GM19238 (cell line): ENCODE measurements at regions not wholly inside any gene's neighbourhood (a gene's known extent, or its start where the extent isn't known, plus 50 kb on each side); places are given as distances from the start of the nearest gene placed in this dataset.
"Not testable (repeated sequence)": the region's sequence is repeated elsewhere in the genome, so short reads cannot be mapped to it uniquely, and the experiment has no call there.

Source experiments
- DNase-seq: peaks from one replicate; pipeline ENCODE4 v3.0.0; 2011; ENCODE audit warnings: low spot score; ENCODE audit not compliant: insufficient read length

DNA sequence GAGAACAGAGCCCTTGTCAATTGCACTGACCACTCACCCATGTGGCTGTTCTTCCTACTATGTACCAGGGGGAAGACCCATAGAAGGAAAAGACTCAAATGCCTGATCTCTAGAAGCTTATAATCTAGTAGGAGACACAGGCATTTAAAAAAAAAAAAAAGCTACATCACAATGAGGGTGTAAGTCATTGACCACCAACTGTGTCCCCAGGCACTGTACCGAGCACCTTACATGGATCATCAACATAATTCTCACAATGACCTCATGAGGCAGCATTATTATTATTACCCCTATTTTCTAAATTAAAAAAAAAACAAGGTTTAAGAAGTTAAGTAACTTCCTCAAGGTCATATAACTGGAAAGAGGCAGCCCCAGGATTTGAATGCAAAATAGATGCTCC, 247.4 kb downstream of the SHOX2 start:
- DNase-seq, result no peak

DNA sequence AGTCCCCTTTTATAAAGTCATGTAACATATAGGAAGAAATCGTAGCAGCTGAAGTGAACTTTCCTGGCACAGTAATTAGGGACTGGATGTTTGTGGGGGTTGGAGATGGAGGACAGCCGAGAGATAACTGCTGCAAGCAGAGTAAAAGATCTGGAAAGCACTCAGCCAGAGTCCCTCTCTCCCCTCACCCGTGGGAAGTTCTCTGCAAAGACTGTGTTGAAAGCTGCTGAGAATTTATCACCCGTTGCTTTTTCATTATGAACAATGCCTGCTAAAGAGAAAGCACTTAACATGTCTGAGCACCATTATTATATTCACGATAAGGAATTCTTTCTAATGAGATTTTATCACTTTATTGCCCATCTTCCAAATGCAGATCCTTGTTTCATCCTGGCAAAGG, 248.8 kb downstream of the SHOX2 start:
- no peak for DNase-seq

DNA sequence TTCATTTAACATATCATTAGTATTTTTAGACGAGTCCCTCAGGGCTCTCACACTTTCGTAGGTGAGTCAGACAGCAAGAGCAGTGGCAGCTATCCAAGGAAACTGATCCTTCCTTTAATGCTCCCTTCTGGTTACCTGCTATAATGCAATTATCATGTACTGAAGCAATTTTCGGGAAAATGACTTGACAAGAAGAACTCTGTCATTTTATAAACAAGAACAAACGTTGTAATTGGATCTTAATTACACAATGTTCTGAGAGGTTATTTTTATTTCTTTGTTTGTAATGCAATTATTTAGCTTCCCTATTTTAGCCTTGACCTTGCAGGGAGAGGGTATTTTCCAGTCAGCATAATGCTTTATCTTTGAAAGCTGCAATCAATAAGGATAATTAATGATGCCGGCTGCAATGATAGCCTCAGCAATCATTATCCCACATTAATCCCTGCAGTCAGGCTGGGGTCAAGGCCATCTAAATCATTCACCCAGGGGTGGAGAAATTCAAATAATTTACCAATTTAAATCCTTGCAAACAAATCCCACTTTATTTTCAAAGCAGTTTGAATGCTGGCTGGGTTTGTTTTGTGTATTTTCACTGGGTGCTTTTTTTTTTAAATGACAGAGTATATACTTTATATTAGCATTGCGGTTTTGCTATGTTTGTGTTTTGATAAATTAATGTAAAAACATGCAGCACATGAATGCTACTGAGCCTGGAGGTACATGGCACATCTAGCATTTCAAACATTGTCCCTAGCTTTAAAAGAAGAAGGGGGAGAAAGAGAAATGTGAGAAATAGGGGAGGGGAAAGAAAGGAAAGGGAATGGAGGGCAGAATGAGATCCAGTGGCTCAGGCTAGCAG, 249.9 kb downstream of the SHOX2 start:
- DNase-seq, result no peak

DNA sequence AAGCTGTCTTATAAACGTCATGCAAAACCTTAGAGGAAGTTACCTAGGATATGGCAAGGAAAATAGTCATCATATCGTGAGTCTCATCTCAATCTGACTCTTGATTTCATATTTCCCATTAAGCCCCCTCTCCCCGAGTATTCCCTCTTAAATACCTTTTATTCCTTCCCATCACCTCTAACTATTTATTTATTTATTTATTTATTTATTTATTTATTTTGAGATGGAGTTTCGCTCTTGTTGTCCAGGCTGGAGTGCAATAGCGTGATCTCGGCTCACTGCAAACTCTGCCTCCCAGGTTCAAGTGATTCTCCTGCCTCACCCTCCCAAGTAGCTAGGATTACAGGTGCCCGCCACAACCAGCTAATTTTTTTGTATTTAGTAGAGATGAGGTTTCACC, 260.4 kb downstream of the SHOX2 start:
- not testable (repeated sequence) for DNase-seq

DNA sequence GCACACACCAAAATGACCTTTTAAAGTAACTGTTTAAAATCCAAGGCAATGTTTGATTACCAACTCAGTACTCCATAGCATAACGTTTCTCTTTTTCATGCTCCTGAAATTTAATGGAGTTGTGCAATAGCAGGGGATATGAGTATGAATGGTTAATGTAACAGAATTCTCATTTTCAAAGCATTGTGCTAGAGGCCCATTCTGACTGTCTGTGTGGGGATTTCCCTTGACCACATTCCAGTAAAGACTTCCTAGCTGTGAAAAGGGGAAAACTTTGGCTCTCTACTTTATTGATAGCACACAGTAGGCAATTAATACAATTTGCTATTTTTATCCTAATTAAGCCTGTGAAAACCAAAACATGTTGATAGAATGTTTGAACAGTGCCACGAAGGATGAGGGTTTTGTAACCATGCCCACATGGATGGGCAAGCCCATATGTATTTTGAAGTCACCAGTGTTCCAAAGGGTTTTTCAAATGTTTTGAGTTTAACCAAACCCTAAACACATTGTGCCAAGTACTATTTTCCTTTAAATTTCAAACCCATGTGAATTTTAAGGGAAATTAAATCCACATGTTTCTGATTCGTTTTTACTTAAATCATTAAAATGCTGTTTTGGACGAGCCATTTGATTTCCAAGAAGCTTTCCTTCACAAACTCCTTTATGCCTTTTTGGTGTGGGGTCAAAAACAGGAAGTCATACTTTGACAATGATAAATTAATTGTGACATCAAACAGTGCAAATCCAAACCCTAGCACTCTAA, 261.2 kb downstream of the SHOX2 start:
- no peak for DNase-seq

DNA sequence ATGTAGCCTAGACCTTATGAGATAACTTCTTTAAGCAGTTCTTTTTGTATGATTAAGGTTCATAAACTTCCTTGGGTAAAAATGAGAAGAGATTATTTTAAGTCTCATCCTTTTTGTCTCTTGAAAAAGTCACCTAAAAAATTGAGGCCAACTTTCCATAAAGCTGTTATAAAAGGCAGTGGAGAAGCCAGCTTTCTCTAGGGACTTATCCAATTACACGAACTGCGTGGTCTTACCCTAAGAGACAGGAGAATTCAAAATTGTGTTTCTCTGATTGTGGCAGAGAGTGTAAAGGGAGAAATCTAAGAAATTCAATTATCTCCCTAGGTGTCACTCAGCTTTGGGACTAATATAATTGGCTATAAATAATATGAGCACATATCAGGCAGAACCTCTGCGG, 262.0 kb downstream of the SHOX2 start:
- no peak for DNase-seq

DNA sequence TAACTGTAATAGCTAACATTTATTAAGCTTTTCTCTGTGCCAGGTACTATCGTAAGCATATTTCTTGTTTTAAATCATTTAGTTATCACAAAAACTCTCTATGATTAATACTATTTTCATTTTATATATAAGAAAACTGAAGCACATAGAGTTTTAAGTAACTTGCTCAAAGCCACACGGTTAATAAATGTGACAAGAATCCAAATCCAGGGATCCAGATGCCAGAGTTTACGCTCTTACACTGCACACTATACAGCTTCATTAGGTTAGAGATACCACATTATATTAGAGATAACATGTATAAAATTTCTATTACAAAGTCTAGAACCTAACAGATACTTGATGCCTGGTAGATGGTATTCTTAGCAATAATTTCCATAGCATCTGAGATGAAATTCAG, 265.2 kb downstream of the SHOX2 start:
- no peak for DNase-seq

DNA sequence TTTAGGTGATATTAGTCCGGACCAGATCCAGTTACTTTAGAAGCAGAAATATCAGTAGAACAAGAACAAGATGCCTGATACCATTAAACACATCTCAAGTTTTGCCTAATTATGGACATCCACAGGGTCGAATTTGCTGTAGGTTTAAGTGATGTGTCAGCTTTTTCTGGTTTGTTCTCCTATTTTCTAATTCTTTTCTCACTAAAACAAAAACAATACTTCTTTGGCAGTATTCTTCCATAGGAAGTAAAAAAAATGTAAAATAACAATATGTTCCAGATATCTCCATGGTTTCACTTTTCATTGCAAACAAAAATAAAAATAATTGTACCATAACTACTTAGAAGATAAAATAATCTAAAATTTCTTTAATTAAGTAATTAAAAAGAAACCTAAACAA, 265.7 kb downstream of the SHOX2 start:
- no peak for DNase-seq

DNA sequence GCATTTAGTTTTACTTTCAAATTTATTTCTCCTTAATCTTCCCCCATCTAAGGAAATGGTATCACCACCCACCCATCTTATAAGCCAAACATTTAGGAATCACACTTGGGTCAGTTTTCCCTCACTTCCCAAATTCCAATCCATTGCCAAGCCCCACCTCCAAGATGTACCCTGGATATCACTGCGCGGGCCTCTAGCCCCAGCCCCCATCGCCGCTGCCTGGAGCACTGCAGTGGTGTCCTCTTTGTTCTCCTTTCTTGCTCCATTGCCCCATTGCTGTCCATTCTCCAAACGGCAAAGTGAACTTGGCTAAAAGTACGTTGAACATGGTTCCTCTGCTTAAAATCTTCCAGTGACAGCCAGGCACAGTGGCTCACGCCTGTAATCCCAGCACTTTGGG, 267.8 kb downstream of the SHOX2 start:
- DNase-seq, result no peak

DNA sequence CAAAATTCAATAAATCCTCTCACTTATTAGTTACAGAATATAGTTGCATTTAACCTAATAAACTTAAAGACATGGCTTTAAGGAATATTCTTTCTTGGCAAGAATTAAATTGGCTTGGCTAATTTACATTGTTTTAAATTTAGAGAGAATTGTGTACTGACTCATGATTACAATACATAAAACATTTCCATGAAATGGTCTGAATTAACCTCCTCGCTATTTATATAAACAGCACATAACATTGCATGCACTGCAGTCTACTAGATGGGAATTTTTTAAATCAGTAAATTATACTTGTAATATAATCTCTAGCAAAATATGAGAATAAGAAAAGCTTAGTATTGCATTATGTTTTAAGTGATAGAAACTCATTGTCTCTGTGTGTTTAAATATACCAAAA, 268.9 kb downstream of the SHOX2 start:
- DNase-seq, result no peak

DNA sequence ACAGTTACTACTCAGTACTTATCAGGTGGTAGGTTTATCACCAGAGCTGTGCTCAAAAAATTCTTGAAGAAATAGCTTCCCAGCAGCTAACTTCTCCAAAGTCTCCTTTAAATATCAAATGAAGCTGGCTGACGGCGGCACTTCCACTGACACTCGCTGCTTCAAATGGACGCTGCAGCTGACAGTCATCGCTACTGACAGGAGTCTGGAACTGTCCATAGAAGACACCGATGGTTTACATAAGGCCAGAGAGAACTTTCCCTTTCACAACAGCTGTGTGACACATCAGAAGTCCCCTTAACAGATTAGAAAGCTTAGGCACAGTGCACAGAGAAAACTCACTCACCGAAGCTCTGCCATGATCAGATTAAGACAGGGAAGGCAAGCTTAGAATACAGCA, 270.2 kb downstream of the SHOX2 start:
- DNase-seq, result no peak

DNA sequence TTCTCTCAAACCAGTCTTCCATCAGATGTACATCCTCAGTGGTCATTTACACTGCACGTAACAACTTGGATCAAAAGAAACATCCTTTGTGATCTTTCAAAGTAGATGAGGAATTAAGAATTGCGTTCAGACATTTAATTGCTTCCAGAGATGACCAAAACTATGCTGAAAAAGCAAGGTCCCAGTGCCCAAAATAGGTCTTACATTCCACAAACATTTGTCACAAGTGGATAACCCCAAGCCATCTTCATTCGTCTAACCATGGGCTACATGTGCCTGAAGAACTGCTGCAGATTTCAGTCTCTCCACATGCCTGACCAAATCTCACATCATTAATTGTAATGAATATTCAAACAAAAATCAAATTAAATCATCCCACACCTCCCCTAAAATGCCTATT, 273.6 kb downstream of the SHOX2 start:
- DNase-seq, result no peak

DNA sequence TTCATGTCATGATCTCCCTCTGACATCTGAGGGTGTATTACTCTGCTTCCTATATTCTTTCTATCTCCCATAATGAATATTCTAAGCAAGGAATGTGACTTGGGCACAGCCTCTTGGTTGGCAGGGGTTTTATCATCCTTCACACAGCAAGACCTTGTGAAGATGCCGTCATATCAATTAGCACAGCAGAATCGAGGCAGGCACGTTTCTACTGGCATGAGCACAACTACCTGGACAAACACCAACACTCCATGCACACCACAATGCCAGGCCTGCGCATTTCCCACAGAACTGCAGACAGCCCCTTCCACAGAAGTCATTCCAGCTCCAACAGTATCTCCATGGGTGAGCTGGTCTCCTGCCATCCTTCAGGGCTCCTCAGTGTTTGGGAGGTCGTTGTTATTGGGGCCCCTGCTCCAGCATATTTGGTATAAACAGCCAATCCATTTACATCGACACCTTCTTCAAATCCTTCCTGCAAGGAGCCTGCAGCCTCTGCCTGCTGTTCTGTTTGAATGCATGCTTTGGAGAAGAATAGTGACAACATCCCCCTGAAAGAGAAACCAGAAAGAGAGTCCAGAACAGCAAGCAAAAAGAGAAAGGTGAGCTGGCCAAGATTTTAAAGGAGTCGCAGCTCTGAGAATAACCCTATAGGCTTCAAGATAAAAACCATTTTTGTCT, 275.5 kb downstream of the SHOX2 start:
- DNase-seq, result no peak

DNA sequence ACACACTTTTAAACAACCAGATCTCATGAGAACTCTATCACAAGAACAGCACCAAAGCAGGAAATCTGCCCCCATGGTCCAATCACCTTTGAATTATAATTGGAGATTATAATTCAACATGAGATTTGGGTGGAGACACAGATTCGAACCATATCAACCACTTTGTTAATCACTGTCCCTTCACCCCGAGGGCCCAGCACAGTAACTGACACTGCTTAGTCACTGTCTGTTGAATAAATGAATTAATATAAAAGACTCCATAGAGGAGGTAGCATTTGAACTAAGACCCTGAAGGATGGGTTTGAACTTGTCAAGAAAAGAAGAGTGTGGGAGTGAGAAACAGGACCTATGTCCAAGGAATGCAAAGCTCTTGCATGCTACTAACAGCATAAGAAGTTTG, 276.4 kb downstream of the SHOX2 start:
- no peak for DNase-seq

DNA sequence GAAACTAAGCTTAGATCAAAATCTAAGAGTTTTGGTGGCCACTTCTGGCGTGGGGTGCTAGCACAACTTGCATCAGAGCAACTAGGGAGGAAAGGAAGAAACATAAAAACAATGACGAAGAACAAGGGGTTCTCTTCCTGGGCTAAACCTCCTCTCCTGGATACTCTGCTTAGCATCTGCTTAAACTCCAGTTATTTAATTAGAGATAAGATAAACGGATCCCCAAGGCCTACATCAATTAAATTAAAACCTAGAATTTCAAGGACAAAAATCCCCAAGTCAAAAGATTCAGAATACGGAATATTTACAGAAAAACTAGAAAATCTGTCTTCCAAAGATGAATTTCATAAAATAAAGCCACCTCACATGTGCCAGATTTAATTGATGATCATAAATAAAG, 281.9 kb downstream of the SHOX2 start:
- no peak for DNase-seq

DNA sequence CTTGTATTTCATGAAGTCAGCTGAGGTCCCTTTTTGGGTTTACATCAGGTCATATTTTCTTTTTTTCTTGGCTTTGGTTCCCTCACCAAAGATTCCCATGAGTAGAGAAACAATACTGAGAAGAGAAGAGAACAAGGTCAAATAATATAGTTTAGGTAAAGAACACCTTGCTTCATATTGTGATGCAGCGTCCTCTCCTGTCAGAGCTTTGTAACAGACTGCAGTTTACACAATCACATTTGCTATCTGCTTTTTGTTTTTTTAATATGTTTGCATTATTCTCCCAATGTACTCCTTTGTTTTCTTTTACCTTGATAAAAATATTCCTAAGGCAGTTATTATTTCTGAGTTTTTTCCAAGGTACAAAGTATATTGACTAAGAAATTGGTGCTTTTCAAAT, 283.2 kb downstream of the SHOX2 start:
- no peak for DNase-seq

DNA sequence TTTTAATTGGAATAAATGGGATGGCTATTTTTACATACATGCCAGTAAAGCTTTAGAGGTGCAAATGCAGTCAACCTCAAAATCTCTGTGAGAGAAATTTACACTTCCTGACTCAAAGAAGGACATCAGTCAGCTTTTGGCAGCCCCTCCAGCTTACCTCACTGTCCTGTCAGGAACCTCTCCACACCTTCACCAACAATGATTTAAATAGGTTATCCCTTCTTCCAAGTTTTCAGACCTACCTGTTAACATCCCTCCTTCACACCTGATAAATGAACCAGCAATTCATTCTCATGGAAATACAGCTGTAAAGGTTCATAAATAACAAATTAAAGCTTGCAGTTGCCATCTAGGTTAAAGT, 286.1 kb downstream of the SHOX2 start:
- DNase-seq, result no peak

DNA sequence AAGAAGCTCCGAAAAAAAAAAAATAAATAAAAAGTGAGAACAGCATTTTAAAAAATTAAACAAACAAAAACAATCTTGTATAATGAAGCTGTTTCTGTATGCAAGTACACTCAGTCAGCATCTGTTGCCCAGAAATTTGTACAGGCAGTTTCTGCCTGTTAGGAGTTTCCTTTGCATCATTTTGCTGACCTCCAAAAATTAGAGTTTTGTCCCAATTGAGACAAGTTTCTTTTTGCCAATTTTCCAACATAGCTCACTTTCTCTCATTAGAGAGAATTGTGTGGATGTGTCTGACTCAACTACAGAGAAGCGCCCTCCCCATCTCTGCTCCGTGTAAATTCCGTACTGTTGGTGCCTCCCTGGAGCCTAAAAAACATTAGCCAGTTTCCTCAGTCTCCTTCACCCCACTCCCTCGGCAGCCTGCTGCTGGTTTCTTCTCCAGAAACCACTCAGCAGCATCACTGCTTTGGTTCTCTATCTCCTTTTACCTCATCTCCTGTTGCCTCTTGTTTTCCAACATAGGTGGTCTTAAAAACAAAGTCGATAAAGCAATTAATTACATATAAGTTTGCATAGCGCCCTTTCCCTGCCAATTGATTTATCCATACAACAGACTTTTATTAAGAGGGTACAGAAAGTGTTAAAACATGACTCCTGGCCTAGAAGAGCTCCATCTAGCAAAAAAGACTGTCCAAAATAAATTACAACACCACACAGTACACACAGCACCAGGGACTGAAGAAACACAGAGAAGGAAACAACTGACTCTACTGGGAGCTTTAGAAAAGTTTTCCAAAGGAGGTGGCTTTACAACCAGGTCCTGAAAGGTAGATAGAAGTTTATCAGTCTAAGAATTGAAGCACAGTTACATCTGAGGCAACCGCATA, 286.7 kb downstream of the SHOX2 start:
- no peak for DNase-seq

DNA sequence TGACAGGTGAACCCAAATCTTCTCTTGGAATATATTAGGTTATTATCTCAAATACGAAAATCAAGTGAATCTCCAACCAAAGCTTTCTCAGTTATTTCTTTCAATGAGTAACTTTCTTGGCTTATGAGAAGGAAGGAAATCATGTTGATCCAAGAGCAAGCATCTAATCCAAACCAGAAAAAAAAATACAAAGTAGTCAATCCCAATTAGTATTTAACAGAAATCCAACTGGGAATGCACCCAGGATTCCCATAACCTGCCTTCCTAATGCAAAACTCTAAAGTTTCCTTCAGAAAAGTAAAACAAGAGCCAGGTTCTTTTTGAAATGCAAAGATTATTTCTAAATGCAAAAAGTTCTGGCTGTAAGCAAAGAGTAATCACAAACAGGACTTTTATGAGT, 289.3 kb downstream of the SHOX2 start:
- DNase-seq, result no peak

DNA sequence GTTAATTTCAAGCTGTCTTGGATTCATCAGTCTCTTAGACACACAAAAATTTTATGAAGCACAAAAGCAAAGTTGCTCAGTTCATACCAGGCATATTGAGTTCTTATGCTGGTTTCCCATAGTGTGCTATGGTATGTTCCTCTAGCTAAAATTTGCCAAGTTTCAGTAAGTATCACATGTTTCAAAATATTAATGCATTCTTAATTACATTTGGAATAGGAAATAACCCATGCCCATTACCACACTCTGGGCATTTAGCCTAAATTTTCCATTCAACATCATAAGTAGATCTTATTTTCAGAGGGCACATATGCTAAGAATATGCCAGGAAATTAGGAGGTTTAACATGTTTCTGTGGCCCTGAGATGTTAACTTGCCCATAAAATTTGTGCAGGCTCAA, 289.9 kb downstream of the SHOX2 start:
- no peak for DNase-seq

DNA sequence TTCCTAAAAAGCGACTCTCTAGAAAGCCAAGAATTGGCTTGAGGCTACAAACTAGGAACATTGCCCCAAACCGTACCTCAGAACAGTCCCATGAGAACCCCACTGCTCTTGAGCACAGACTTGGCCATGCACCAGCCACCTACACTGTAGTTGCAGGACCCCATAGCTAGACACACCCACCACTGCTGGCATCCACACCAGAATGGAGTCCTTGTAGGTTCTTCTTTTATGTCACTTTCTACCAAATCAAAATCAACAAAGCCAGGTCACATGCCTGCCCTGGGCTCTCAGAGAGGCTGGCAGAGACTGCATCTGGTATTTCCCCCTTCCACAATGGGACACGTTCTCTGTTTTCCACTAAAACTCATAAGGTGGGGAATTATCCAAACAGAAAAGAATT, 290.5 kb downstream of the SHOX2 start:
- no peak for DNase-seq
